GM12801 (cell line): ENCODE measurements at regions not wholly inside any gene's neighbourhood (a gene's known extent, or its start where the extent isn't known, plus 50 kb on each side); places are given as distances from the start of the nearest gene placed in this dataset.

Experiments used
- TF ChIP-seq, protein P1 (sequence below): IDR thresholded peaks from one replicate; pipeline ENCODE4 v1.5.1; 2011; ENCODE audit warnings: control low read depth; ENCODE audit not compliant: insufficient read length; ENCODE audit errors: extremely low read depth

DNA sequence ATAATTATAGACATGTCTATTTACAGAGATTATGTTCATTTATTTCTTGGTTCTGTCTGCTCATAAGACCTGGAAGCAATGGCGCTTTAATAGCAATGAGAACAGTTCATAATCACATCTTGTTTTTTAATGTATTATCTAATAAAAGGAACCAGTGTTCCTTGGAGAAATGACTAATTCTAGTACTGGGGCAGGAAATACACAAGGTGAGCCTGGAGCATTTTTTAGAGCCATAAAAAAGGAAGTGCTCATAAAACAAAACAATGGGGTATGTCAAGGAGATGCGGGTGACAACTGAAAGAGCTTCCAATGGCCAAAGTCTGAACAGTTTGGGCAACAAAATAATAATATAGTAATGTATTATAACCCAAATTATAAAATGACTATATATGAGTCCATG lies 531.9 kb upstream of the CHD1 start:
- TF ChIP-seq, protein P1, sequence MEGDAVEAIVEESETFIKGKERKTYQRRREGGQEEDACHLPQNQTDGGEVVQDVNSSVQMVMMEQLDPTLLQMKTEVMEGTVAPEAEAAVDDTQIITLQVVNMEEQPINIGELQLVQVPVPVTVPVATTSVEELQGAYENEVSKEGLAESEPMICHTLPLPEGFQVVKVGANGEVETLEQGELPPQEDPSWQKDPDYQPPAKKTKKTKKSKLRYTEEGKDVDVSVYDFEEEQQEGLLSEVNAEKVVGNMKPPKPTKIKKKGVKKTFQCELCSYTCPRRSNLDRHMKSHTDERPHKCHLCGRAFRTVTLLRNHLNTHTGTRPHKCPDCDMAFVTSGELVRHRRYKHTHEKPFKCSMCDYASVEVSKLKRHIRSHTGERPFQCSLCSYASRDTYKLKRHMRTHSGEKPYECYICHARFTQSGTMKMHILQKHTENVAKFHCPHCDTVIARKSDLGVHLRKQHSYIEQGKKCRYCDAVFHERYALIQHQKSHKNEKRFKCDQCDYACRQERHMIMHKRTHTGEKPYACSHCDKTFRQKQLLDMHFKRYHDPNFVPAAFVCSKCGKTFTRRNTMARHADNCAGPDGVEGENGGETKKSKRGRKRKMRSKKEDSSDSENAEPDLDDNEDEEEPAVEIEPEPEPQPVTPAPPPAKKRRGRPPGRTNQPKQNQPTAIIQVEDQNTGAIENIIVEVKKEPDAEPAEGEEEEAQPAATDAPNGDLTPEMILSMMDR: no peak

DNA sequence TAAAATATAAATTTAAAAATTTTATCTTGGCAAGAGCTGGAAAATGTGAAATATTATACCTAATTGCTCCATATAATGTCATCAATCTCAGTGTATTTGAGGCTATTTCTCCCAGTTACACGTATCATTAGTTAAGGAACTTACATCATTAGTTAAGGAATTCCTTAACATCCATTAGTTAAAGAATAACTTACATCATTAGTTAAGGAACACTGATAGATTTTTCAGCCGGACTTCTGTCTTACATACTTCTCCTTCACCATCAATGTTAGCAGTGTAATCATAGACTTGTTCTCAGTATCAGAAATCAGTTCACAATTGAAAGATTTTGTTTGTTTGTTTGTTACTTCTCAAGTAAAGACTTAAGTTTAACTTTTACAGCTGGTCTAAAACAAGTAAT lies 524.4 kb upstream of the CHD1 start:
- TF ChIP-seq, protein P1: no peak

DNA sequence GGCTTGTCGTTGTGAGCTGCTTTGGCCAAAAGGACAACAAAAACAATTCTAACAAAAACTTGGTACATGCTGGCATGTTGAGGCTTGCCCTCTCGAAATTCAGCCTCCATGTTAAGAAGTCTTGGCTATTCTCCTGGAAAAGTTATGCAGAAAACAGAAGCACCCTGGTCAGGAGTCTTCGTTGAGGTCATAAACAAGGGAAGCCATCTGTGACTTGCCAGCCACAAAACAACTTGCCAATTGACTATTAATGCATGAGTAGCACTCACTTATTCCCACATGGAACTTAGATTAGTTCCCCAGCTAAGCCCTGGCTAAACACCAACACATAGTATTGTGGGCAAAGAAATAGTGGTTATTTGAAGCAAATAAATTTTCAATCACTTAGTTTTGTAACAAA lies 521.0 kb upstream of the CHD1 start:
- TF ChIP-seq, protein P1: no peak

DNA sequence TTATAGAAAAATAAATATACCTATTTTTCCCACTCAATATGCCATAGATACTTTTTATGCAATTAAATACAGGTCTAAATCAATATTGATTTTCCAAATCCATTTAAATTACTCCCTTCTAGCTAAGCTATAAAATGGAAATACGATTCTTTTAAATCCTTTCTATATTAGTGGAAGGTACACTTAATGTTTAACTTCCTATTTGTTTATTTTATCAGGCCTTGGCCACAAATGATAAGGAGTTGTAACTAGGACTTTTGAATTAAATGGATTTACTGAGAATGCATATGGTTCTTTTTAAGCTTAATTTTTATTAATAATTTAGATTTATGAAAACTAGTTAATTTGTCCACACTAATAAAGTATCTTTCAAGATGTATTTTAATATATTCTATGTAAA lies 517.0 kb upstream of the CHD1 start:
- TF ChIP-seq, protein P1: no peak

DNA sequence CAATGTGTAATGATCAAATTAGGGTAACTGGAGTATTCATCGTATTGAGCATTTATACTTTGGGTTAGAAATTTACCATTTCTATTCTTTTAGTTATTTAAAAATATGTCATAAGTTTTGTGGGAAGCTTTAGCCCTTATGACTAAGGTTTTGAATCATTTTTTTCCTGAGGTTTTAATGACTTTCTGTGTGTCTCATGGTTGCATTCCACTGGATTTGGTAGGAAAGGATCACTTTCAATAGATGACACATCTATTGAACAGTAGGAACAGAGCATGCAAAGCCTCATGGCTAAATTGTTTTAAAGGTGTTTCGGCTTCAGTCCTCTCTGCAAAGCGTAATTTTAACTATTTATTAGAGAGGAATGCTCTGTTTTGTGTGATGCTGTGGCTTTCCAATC lies 512.4 kb upstream of the CHD1 start:
- TF ChIP-seq, protein P1: no peak

DNA sequence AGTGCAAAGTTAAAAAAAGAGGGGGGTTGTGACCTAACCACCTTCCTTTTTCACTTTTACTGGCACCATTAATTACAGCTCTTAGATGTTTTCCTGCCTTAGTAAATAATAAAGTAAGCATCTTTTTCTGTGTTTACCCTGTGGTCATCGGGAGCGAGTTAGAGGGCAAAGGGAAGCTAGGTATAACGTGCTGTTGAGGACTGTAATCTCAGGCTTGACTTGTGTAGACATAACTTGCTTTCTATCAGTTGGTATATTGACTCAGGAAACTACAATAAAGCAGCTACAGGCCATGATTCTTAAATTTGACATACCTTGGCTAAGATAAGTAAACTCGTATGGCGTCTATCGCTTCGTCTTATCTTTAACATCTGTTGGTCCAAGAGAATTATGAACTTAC lies 509.8 kb upstream of the CHD1 start:
- TF ChIP-seq, protein P1: no peak

DNA sequence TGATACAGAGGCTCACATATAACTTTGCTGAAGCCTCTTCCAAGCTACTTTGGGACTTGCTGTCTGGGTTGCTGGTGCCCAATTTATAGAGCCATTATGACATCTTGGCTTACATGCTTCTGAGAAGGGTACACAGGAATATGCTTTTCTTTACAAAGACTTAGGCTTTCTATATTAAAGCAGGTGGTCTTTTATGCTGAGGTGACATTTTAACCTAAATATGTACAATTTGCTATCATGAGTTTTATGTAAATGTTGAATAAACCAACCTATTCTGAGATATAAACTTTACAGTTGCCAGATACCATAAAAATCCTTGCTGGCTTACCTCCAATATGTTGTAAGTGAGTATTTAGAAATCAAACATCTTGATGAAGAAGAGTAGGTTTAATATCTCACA lies 509.2 kb upstream of the CHD1 start:
- TF ChIP-seq, protein P1: no peak

DNA sequence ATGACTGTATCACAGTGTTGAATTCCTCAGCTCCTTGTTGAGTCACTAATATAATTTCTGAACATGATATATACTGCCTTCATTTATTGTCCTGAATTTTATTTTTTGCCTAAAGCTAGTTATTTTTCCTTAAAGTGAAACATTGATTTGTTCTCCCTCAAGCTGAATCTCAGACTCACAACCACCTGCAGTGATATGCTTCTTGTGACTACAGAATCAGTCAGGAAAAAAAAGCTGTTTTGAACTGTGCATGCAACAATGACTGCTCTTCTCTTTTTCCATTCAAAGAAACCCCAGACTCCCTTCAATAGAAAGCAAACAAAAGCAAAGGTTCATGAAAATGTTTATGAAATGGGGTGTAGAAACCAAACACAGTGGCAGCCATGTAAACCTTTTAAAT lies 470.2 kb upstream of the CHD1 start:
- TF ChIP-seq, protein P1: no peak
